ENCODE measurements at regions not wholly inside any gene's neighbourhood (a gene's known extent, or its start where the extent isn't known, plus 50 kb on each side); places are given as distances from the start of the nearest gene placed in this dataset.

DNA sequence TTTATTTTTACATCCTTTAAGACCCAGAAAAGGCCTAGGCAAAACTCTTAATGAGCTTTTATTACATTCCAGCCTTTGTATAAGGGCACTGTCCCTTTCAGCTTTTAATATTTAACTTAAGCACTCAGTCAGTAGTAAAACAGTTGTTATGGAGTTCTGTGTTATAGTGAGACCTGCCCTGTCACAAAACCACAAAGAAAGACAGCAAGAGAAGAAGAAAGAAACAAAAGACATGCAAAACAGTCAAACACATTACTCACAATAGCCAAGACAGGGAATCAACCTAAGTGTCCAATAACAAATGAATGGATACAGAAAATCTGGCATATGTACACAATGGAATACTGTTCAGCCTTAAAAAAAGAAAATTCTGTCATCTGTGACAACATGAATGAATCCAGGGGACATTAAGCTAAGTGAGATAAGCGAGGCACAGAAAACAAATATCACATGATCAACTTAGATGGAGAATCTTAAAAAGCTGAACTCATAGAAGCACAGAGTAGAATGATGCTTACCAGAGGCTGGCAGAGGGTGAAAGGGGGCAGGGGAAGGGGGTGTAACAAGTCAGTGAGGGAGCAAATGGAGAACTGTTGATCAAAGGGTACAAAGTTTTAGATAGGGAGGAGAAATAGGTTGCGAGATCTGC is 63.8 kb upstream of the CCNG1 start:
- no peak for DNase-seq

DNA sequence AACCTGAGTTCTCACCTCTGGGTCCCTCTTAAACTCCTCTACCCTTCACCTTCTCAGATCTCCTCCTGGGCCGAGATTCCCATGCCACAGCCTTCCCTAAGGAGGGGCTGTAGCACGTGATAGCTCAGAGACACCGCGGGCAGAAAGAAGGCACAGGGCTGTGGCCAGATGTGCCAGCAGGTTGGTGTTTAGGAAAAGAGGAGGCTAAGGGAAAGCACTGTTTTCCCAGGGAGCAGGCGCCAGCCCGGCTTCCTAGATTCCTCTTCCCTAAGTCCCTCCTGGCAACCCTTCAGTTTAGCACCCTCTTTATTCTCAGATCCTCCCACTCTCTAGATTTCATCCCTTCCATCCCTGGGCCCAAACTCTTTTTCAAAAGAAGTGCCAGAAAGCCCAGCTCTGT is 59.4 kb upstream of the CCNG1 start:
- DNase-seq = no peak

DNA sequence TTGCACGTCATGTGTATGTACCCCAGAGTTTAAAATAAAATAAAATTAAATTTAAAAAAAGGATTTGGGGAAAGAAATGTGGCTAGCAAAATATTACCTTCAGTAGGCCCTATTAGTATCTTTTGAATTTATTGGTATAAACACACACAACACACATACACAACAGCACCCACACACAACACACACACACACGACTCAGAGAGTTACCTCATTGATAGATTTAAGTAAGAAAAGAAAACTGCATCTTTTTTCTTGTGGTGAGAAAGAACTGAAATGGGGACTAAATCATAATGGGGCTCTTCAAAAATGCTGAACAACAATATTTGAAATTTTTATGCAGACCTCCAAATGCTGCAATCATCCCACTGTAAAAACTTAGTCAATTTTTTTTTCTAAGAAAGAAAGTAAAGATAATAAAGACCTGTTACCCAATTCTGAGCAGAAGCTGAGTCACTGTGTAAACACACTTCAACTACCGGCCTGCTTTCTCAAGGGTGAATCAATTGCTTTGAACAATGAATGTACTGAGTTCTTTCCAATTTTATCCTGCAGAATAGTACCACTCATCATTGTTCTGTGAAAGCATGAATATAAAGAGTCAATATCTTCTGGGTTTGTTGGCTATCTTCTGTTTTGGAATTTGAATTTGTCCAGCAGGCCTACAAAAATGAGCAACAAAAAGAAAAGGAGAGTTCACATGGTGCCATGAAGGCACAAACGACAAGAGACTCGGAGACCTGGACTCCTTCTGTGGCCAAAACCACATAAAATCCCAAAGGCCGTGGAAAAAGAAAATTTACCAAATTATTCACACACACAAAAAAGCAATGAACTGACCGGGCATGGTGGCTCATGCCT is 57.9 kb upstream of the CCNG1 start:
- DNase-seq = no peak

DNA sequence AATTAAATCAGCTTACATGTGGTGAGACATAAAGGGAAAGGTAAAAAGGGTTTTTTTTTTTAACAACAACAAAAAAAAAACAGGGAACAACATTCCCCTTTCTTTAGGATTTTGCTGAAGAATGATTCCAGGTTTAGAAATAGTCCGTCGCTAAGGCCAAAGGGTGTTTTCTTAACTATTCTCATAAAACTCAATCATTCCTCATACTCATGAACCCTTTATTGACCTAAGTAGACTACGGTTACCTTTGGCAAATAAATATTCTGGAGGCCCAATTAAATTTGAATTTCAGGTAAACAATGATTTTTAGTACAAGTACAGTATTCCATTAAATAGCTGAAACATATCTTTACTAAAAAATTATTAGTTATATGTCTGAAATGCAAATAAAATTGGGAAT is 55.6 kb upstream of the CCNG1 start:
- DNase-seq = no peak

DNA sequence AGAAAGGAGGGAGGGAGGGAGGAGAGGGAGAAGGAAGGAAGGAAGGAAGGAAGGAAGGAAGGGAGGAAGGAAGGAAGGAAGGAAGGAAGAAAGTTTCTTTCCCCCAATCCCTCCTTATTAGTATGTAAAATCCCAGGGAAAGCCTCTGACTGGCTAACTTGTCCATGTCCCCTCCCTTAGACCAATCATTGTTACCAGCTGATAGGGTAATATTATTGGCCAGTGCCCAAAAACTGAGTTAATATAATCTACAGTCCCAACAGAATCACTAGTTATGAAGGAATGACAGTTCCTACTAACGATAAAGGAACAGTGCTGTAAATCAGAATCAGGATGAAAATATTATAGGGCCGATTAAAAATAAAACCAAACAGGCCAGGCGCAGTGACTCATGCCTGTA is 53.6 kb upstream of the CCNG1 start:
- no peak for DNase-seq

DNA sequence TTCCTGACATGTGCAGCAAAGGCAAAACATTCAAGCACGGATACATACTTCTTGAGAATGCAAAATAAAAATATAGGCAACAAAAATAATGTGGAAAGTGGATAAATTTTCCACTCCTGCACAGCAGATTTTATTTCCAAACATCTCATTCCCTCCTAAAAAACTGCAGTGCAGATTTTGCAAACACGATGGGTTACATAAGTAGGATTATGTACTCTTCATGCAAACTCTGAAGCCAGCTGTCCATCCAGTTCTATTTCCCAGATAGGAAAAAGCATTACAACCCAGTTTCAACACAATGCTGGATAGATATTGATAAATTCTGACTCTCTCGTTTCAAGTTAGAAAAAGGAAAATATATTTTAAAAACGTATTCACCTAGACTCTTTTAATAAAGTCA is 52.7 kb upstream of the CCNG1 start:
- no peak for DNase-seq

DNA sequence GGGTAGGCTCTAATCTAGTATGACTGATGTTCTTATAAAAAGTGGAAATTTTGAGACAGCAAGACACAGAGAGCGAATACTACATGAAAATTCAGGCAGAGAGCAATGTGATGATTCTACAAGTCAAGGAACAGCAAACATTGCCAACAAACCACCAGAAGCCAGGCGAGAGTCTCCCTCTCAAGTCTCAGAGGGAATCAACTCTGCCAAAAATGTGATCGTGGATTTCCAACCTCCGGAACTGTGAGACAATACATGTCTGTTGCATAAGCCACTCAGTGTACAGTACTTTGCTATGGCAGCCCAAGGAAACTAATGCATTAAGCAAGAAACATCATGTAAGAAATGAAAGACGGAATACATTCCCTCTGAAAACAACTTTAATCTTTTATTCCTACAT is 52.1 kb upstream of the CCNG1 start:
- DNase-seq = no peak

DNA sequence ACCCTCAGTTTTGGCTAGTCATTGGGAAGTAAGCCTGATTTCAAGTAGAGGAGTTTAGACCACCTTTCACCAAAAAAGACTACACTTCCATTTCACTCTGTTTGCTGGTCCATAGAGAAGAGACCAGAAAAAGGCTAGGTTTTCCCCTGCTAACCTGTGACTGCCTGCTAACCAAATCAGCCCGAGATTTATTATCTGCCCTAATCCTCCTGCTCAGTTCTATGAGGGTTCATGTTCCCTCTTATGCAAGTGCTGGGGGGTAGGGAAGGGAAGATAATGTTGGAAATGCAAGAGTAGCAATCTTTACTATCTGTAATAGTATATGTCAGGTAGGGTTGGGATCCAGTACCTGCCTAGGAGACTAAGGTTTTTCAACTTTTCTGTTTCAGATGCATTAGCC is 51.6 kb upstream of the CCNG1 start:
- no peak for DNase-seq

DNA sequence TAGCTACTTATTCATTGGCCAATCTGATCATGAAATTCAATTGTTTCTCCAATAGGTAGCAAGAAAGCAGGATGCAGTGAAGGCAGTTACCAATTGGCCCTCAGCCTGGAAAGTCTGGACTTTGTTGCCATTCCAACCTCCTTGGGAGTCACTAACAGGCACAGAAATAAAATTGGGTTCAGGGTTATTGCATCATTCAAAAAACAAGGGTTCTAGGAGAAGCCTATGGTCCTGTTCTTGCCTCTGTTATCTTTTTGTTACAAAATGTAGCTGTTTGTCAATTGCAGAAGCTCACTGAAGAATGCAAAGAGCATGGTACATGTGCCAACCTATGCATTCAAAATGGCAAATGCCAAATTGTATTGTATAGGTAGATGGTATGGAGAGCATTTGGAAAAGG is 51.0 kb upstream of the CCNG1 start:
- no peak for DNase-seq

DNA sequence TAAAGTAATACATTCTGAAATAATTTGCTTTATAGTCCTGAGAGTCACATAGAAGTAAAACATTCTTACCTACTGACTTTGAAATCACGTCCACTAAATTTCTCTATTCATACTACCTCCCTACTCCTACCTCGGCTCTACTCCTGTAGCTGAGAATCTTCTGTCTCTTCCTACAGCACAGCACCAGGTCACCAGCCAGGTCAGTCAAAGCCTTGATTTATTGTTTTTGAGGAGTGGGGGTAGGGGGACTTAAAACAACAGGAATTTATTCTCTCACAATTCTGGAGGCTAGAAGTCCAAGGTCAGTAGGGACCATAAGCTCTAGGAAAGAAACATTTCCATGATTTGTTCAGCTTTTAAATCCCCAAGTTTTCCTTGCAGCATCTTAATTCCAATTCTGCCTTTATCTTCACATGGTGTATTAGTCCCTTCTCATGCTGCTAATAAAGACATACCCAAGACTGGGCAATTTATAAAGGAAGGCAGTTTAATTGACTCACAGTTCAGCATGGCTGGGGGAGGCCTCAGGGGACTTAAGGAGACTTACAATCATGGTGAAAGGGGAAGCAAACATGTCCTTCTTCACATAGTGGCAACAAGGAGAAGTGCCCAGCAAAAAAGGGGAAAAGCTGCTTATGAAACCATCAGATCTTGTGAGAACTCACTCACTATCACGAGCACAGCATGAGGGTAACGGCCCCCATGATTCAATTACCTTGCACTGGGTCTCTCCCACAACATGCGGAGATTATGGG is 49.6 kb upstream of the CCNG1 start:
- DNase-seq = no peak

Data from activated CD4-positive, alpha-beta T cell treated with anti-CD3 and anti-CD28 coated beads, Interleukin-10, Interleukin-2, amounts not matched to agents 100 ng/mL and 50 ng/mL, durations not matched to agents 16 hours and 8 hours (primary cell).